Stimulated activated CD4-positive, alpha-beta T cell treated with anti-CD3 and anti-CD28 coated beads, Interleukin-4, amount 100 ng/mL, for 4 hours (primary cell): ENCODE measurements at regions not wholly inside any gene's neighbourhood (a gene's known extent, or its start where the extent isn't known, plus 50 kb on each side); places are given as distances from the start of the nearest gene placed in this dataset.

Experiments used
- DNase-seq, 2 experiments: peaks; one replicate each; pipeline ENCODE4 v3.0.0-alpha.2; 2020

- DNase-seq, result no peak
These were observed 256.2 kb upstream of the KLHL29 start for GRCh38 chr2:23128684-23129292.

GRCh38 chr2:23131066-23131575 lies 253.9 kb upstream of the KLHL29 start:
- DNase-seq, result no peak

GRCh38 chr2:23132000-23132399 lies 253.0 kb upstream of the KLHL29 start:
- DNase-seq, result no peak

GRCh38 chr2:23132823-23133595 lies 252.0 kb upstream of the KLHL29 start:
- DNase-seq, result no peak

GRCh38 chr2:23134726-23135125 lies 250.3 kb upstream of the KLHL29 start:
- no peak for DNase-seq

GRCh38 chr2:23135481-23136100 lies 249.4 kb upstream of the KLHL29 start:
- no peak for DNase-seq

- no peak for DNase-seq
These were observed 247.8 kb upstream of the KLHL29 start for GRCh38 chr2:23137166-23137565.

- no peak for DNase-seq
These were observed 246.3 kb upstream of the KLHL29 start for GRCh38 chr2:23138701-23139100.

- DNase-seq, result no peak
These were observed 239.5 kb upstream of the KLHL29 start for GRCh38 chr2:23145460-23145859.

- DNase-seq, result no peak
These were observed 239.0 kb upstream of the KLHL29 start for GRCh38 chr2:23146011-23146410.

- no peak for DNase-seq
These were observed 236.6 kb upstream of the KLHL29 start for GRCh38 chr2:23148342-23148741.

GRCh38 chr2:23149777-23150176 lies 235.2 kb upstream of the KLHL29 start:
- no peak for DNase-seq

- no peak for DNase-seq
These were observed 231.5 kb upstream of the KLHL29 start for GRCh38 chr2:23153484-23153883.

GRCh38 chr2:23155022-23155421 lies 230.0 kb upstream of the KLHL29 start:
- no peak for DNase-seq

GRCh38 chr2:23157812-23158211 lies 227.2 kb upstream of the KLHL29 start:
- no peak for DNase-seq

GRCh38 chr2:23158306-23158705 lies 226.7 kb upstream of the KLHL29 start:
- DNase-seq, result no peak

GRCh38 chr2:23159746-23160405 lies 225.1 kb upstream of the KLHL29 start:
- DNase-seq, result no peak

GRCh38 chr2:23164173-23164572 lies 220.8 kb upstream of the KLHL29 start:
- no peak for DNase-seq

- DNase-seq, result no peak
These were observed 215.1 kb upstream of the KLHL29 start for GRCh38 chr2:23169896-23170295.

- no peak for DNase-seq
These were observed 213.9 kb upstream of the KLHL29 start for GRCh38 chr2:23171108-23171507.

GRCh38 chr2:23178396-23178795 lies 206.6 kb upstream of the KLHL29 start:
- DNase-seq, result no peak

- DNase-seq, result no peak
These were observed 201.2 kb upstream of the KLHL29 start for GRCh38 chr2:23183733-23184132.

- DNase-seq, result no peak
These were observed 186.5 kb upstream of the KLHL29 start for GRCh38 chr2:23198316-23199114.
